ENCODE measurements at regions not wholly inside any gene's neighbourhood (a gene's known extent, or its start where the extent isn't known, plus 50 kb on each side); places are given as distances from the start of the nearest gene placed in this dataset.
"Not testable (repeated sequence)": the region's sequence is repeated elsewhere in the genome, so short reads cannot be mapped to it uniquely, and the experiment has no call there.

DNA sequence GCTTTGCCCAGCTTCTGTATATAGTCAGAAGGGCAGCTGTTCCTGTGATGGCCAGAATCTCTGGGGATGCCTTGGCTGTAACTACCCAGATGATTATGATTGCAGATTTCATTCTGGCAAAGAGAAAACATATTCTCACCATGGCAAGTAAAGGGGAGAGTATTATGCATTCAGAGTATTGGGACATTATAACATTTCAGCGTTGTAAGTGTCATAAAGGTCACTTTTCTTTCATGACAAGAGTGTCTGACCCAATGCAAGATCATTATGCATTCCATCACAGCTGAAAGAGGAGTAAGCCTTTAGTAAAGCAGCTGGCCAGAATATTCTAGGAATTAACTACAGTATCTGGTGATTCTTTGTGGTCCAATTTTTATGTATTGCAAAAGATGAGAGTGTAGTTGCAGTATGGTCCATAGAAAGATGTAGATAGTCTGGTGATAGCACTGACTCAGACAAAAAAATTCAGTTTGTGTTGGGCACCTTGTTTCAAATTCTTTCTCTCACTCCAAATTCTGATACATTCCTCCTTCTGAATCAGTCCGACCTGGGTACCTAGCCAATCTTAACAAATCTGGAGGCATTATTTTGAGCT lies 2366.3 kb downstream of the PCDH7 start:
- no peak for DNase-seq (ENCODE audit: low read depth)

DNA sequence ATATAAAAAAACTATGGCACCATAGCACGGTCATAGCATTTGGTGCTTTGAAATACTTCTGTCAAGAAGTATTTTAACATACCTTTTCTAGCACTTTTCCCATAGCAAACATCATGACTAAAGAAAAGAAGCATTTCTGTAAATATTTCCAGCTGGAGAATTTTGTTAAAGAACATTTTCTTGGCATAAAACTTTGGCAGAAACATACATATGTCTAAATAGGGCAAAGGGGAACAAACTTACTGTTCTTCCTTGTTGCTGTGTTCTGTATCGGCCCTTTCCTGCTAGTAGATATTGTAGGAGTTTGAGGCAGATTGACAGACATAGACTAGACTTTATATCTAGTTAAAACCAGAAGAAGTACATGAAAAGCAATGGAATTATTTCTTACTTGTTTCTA lies 2368.5 kb downstream of the PCDH7 start:
- no peak for DNase-seq (ENCODE audit: low read depth)

DNA sequence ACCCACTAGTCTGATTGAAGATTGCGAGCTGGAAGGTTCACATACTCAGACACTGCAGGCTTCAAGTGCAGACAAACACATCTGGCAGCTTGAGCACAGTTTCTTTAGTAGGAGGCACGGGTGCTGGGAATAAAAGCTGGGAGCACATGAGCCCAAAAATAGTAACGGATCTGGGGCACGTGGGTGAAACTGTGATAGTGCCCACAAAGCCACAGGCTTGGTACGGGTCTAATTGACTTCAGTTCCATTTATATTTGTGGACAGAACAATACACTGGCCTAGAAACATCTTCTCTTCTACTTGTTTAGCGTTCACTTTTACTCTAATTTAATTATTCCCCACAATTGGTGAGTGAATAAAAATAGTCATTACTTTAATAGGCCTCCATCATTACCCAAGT lies 2370.7 kb downstream of the PCDH7 start:
- DNase-seq (ENCODE audit: low read depth), result peak; percentile 51

DNA sequence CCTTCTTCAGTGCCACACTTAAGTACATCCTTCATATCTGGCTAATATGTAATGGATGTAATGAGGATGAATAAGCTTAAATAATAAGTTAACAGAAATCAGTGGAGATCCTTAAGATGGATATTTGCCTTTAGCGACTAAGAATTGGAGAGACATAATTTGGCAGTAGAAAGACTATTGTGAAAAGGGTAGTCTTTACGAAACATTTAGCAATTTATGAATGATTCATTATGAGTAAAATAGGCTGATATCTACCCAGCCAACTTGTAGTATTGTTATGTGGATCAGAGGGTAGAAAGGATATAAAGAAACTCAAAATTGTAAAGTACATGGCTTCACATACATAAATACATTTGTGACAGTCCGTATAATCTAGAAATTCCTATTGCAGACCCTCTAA lies 2371.8 kb downstream of the PCDH7 start:
- no peak for DNase-seq (ENCODE audit: low read depth)

DNA sequence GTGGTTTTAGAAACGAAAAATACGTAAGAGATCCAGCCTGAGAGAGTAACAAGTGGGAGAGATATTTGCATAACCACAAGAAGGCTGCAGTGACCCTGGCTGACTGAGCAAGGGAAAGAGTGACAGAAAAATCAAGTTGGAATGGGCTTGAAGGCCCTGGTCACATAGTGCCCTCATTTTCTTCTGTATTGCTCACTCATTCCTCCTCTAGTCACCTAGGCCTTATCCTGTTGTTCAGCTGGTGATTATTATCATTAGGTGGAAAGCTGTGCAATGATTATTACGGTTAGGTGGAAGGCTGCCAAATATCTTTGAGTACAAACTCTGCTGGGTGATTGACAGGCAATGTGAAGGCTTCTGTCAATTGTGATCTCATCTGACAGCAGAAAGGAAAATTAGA lies 2384.1 kb downstream of the PCDH7 start:
- DNase-seq (ENCODE audit: low read depth), result peak; percentile 18

DNA sequence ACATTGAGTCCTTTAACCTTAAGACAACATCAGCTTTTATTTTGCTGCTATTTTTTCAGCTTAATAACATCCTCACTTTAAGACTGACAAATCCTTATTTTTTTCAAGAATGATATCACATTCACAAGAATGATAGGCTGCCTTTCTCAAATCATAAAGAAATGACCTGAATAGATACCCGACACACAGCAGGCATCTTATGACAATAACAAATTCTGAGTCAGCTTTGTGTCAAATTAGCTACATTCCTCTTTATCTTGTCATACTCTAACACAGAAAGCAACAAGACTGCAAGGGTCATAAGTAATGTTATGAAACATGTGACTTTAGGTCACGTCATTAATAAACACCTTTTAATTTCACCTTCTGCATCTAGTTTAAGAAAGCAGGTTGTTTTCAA lies 2387.6 kb downstream of the PCDH7 start:
- peak; percentile 3 for DNase-seq (ENCODE audit: low read depth)

DNA sequence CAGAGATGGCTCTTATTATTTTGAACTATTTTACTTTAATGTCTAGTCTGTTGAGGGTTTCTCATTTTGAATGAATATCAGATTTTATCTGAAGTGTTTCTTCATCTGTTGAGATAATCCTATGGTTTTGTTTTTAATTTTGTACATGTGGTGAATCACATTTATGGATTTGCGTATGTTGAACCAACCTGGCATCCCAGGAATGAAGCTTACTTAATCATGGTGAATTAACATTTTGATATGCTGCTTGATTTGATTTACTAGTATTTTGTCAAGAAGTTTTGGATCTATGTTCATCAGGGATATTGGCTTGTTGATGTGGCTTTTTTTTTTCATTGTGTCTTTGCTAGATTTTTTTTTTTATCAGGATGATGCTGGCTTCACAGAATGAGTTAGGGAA lies 2390.9 kb downstream of the PCDH7 start:
- no peak for DNase-seq (ENCODE audit: low read depth)

DNA sequence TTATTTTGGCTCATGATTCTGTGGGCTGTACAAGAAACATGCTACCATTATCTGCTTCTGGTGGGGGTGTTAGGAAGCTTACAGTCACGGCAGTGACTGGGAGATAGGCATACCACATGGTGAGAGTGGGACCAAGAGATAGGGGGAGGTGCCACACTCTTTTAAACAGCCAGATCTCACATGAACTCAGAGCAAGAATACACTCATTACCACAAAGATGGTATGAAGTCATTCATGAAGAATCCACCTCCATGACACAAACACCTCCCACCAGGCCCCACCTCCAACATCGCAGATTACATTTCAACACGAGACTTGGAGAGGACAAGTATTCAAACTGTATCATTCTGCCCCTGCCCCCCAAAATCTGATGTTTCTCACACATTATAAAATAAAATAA lies 2396.7 kb downstream of the PCDH7 start:
- DNase-seq (ENCODE audit: low read depth), result no peak

DNA sequence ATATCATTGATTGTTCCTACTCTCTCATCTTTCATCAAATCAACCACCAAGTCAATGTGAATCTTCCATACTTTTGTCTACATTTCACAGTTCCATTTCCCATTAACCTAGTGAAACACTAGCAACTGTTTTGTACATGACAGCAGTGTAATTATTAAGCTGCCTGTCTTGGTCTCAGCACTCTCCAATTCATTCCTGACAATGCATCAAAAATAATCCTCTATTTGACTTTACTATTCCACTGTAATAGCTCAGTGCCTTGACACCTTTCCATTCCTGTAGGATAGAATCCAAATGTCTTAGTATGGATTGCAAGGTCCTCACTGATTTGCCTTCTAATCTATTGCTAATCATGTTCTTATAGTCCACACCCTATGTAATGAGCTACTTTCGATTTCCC lies 2405.8 kb downstream of the PCDH7 start:
- DNase-seq (ENCODE audit: low read depth), result no peak

DNA sequence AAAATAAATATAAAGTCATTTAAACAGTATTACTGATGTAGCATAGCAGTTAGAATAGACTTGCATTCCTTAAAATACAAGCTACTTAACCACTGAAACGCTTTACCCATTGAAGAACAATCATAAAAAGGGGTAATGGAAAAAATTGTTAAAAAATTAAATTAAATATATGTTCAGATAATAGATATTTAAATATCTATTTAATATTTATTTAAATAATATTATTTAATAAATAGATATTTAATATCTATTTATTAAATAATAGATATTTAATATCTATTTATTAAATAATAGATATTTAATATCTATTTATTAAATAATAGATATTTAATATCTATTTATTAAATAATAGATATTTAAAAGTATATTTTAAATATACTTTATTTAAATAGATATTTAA lies 2410.5 kb downstream of the PCDH7 start:
- DNase-seq (ENCODE audit: low read depth), result not testable (repeated sequence)

DNA sequence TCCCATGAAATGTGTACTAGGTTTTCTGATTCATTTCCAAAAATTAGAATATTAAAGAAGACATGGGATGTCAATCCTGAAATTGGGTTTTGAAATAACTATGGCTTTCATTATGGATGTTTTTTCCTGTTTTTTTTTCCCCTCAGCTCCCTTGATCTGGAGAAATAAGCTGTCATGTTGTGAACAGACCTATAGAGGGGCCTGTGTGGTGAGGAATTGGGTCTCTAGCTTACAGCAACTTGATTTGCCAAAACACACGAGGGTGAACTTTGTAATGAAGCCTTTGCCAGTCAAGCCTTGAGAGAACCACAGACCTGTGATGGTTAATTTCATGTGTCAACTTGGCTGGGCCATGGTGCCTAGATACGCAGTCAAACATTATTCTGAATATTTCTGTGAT lies 2413.6 kb downstream of the PCDH7 start:
- DNase-seq (ENCODE audit: low read depth), result no peak

DNA sequence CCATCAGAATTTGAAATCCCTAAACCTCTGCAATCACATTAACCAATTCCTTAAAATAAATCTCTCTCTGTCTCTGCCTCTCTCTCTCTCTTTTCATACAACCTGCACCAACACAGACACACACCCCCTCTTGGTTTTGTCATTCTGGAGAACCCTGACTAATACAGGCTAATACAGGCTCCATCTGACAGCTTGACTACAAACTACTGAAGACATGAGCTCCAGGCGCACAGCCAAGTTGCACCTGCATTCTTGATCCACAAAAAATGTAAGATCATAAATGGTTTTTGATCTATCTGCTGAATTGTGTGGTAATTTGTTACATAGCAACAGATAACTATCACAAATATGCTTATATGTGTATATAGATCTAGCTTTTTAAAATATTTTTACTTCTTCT lies 2414.2 kb downstream of the PCDH7 start:
- DNase-seq (ENCODE audit: low read depth), result no peak

DNA sequence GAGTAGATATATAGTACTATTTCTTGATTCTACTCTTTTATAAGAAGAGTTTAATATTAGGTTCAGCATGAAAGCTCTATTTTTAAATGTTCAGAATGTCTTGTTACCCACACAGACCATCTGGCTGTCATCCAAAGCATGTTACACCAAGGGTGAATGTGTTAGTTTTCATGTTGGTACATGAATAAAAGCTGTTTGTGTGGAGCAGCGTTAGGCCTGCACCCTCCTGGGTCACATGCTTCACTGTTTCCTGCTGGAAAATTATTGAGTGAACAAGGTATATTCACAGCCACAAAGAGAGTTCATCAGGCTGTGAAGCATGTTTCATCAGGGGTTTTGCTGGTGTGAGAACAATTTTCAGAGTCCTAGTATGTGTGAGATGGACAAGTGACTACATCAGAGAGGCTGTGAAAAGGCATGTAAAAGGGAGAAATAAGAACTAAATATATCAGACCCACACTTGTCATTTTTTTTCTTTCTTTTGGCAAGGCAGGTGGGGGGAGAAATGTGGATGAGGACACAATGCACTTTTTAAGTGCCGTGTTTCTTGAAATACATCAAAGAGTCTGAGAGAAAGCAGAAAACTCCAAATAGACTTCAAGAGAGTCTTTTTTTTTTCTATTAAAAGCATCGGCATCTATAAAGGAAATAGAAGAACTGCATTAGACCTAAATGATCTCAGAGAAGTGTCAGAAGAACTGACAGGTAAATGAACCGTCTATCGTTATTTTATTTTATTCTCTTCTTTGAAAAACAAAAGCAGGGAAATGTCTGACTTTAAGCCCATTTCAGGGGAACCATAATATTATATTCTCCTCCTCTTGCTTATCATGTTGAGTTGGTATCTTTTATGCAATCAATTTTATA lies 2429.7 kb downstream of the PCDH7 start:
- DNase-seq (ENCODE audit: low read depth), result no peak

DNA sequence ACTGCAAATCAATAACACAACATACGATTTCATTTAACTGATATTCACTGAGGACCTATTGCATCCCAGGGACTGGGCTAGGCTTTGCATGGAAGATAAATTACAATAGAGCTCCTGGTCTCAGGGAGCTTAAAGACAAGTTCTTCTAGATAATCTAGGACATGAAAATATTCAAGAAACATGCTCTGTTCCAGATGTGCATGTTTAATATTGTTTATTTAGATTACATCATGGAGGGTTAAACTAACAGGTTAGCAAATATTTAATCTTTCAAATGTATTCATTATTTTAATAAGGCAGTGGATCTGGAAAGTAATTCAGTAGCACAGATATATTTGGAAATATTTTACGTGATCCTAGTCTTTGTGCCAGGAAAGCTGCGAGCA lies 2430.3 kb downstream of the PCDH7 start:
- DNase-seq (ENCODE audit: low read depth), result no peak

DNA sequence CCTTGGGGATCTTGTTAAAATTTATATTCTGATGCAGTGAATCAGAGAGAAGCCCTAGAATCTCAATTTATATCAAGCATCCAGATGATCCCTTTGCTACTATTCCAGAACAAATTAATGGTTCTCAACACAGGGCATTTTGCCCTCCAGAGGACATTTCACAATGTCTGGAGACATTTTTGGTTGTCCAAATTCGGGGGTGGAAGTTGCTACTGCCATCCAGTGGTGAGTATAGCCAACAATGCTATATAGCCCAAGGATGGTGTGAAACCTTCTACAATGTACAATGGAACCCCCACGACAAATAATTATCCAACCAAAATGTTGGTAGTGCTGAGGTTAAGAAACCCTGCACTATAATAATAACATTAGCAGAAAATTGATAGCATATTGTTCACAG lies 2440.0 kb downstream of the PCDH7 start:
- peak; percentile 33 for DNase-seq (ENCODE audit: low read depth)

DNA sequence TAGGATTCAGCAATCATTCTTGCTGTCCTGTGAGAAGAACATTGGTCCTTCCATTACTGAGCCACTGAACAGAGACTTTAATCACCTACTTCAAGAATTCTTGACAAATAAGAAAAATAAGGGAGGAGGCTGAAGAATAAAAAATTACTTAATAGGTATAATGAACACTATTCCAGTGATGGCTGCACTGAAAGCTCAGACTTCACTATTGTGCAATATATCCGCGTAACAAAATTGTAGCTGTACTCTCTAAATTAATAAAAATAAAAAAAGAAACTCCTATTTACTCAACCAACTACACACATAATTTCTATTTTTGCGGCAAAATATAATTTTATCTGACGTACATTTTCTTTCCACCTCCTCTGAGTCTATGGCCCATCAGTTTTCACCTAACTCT lies 2441.0 kb downstream of the PCDH7 start:
- DNase-seq (ENCODE audit: low read depth), result no peak

DNA sequence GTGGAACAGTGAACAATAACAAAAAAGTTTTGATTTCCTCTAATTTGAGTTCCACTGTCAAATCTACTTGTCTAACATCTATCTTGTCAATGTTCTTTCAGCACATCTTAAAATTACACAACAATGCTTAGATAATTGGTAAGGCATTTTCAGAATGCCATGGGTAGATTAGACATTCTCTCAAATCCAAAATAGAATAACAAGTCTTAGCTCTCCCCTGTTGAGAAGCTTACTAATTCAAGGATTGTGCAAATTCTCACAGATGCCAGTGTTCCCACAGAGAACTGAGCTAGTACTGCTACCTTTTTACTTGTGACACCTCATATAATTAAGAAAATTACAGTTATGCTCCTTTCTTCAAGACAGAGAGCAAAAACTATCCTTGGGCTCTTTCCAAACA lies 2442.0 kb downstream of the PCDH7 start:
- no peak for DNase-seq (ENCODE audit: low read depth)

DNA sequence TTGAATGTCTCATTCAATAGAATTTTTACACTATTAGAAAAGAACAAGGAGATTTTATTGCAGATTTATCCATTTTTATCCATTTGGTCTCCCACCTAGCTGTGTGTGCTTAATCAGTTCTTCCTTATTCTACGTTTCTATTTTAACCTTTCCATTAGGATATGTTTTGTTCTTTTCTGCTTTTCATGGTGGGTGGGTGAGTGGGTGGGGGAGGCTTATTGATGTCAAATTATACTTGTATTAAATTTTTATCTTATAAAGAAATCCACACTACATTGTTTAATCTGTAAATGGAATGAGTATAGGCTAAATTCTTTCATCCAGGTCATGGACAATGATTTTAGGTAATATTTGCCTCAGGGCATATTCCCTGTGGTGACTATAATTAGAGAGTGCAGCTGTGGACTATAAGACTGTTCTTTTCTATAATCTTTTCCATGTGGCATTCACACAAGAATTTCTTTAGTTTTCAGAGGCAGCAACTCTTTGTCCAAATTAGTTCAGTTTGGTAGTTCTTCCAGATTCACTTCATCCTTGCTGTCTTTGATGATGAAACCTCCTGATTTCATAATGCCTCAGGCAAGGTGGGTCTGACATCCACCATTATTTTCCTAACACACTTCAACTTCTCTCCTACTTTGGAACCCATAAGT lies 2451.8 kb downstream of the PCDH7 start:
- DNase-seq (ENCODE audit: low read depth), result no peak

DNA sequence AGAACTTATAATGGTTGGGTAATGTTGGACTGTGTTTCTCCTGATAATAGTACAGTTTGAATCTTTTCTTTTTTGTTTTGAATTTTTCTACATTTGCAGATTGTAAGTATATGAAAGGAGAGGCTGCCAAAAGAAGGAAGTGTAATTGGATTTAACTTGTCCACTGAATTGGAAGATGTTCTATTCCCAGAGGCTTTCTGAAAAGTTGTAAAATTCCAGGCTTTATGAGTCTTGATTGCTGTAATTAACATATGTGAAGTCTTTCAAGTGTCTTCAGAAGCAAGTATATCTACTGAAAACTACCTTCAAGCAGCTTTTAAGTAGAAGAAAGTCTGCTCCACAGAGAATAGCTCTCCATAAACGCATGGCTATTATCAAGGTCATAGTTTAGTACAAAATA lies 2456.4 kb downstream of the PCDH7 start:
- DNase-seq (ENCODE audit: low read depth), result no peak

DNA sequence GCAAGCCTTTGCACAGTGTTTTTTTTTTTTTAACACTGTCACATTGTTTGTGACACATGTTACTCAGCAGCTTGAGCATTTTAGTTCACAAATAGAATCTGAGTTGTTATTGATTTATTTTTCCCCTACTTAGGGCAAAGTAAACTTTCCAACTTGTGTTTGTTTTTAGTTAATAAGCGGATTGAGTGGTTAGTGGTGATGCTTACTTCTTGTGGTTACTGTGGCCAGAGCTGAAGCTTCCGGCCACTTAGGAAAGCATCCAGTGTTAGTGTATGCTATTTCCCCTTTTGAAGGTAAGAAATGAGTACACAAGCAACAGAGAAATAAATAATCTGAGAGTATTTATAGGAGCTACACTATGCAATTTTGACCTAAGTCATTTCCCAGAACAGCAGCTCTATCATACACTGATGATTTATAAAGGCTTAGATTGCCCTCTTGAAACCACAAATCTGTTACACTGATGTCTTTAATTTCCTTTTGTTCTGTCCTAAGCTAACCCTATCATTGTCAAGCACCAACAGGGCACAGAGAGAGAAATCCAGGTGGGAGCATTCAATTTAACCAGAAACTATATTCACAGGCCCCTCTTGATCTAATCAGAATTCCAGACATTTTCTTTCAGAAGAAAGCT lies 2464.6 kb downstream of the PCDH7 start:
- DNase-seq (ENCODE audit: low read depth), result no peak

DNA sequence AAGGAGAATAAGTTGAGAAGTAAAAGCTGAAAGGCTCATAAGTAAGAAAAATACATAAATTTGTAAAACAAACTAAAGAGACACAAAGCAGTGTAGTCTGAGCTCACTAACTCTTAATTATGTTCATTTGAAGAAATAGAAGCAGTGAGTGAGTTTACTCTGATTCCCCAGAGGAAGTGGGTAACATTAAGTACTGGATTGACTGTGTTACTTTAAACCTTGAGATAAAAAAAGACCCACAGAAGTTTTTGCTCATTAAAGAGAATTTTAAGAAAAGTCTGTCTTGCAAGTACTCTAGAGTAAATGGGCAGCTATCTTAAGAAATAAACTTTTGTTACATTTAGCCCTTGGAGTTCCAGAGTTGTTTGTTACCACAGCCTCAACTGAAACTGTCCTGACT lies 2466.9 kb downstream of the PCDH7 start:
- no peak for DNase-seq (ENCODE audit: low read depth)

DNA sequence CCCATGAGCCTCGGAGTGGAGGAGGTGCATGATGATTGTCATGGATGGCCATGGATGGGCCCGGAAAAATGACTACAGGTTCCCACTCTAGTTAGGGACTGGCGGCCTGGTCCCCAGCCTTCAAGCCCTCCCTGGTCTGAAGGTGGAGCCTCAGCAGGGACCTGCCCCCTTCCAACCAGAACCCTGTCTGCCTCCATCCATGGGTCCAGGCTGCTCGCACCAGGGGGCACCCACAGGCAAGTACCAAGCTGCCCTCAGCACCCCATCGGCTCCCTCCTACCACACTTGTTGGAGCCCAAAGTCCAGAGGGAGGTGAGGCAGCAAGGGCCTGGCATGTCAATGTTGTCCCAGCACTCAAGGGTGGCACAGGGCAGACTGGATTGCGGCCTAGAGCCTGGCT lies 2468.6 kb downstream of the PCDH7 start:
- no peak for DNase-seq (ENCODE audit: low read depth)
